ENCODE measurements at regions not wholly inside any gene's neighbourhood (a gene's known extent, or its start where the extent isn't known, plus 50 kb on each side); places are given as distances from the start of the nearest gene placed in this dataset.

DNA sequence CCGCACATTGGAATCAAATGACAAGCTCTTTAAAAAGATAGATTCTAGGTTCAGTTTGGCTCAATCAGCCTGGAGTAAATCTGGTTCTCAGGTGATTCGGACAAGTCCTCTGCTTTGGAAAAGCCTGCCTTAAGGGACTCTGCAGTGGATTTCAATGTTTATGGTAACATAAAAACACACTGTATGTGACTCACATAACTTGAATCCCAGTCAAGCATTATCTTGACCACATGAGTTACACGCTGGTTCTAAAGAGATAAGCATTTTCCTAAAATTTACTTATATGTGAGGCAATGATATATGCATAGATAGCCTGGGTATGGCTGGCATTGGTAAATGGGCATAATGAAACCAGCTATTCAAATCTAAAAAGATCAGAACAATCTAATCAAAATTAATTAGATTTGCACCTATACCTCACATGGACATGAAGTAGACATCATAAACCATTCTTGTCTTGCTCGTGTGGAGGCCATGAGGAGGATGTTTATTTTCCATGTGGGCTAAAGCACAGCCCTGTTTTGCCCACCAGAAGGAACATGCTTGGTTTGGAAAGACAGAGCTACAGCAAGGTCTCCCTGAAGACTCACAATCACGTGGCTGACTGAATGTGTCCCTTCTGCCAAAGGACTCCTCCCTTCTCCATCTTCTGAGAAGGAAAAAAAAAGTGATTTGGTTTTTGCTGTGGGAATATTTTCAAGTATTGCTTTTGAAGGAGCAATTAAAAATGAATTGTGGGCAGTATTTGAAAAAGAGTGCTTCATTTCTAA lies 351.7 kb downstream of the DIRAS2 start:
- Histone ChIP-seq H3K4ac (replicated peaks; ENCODE audit: insufficient read length, low read depth, low read length) (no peak overlapping the region), H3K27ac (ENCODE audit: low read depth, low read length) (no peak overlapping the region), H3K4me1 (replicated peaks in 1 of 4; ENCODE audit: control insufficient read depth in 3 of 4, insufficient read depth in 4 of 4, low read length in 3 of 4) (no peaks in the 10 kb centered on the region), H3K14ac (ENCODE audit: insufficient read length) (no peak overlapping the region), H3K4me3 (ENCODE audit: extremely low read depth in 1 of 4, insufficient read depth in 2 of 4, low read depth in 3 of 4, low read length in 4 of 4) (no peak overlapping the region), H3K9me3 (ENCODE audit: insufficient read depth in 2 of 2, low read depth in 1 of 2, low read length in 1 of 2) (no peaks in the 10 kb centered on the region), H2BK20ac (ENCODE audit: low read length) (no peak overlapping the region), H2BK15ac (ENCODE audit: low read length) (no peak overlapping the region), H3K4me2 (ENCODE audit: insufficient read depth in 1 of 2, low read depth in 2 of 2, low read length in 2 of 2) (no peak overlapping the region), H4K91ac (replicated peaks; ENCODE audit: insufficient read length, low read length) (no peak overlapping the region), H2BK12ac (ENCODE audit: low read depth, low read length) (no peak overlapping the region), H4K20me1 (replicated peaks in 1 of 2; ENCODE audit: control insufficient read depth in 1 of 2, insufficient read depth in 2 of 2, low read length in 2 of 2) (no peaks in the 10 kb centered on the region), H4K8ac (ENCODE audit: extremely low read depth, insufficient read depth, low read length) (no peak overlapping the region), H3K79me1 (ENCODE audit: low read depth, low read length) (no peaks in the 10 kb centered on the region), H3K79me2 (ENCODE audit: control insufficient read depth in 1 of 2, insufficient read depth in 2 of 2, low read length in 2 of 2) (no peaks in the 10 kb centered on the region), H3K23me2 (ENCODE audit: low read depth, low read length) (no peaks in the 10 kb centered on the region), H2AFZ (ENCODE audit: low read length) (no peak overlapping the region), H4K5ac (ENCODE audit: insufficient read length, low read depth, low read length) (no peak overlapping the region), H3K36me3 (ENCODE audit: control insufficient read depth in 2 of 4, insufficient read depth in 4 of 4, low read length in 3 of 4) (no peaks in the 10 kb centered on the region), H2AK5ac (ENCODE audit: low read depth, low read length) (no peak overlapping the region), H3K9ac (replicated peaks in 1 of 4; ENCODE audit: extremely low read depth in 1 of 4, low read depth in 3 of 4, low read length in 3 of 4) (no peak overlapping the region), H2BK5ac (ENCODE audit: low read depth, low read length) (no peak overlapping the region), H3K23ac (ENCODE audit: insufficient read length) (no peak overlapping the region), H3K18ac (ENCODE audit: extremely low read depth, low read length) (no peak overlapping the region), H2BK120ac (replicated peaks; ENCODE audit: low read depth, low read length) (no peak overlapping the region), H3K27me3 (replicated peaks in 1 of 4; ENCODE audit: control insufficient read depth in 3 of 4, extremely low read depth in 1 of 4, insufficient read depth in 3 of 4, low read length in 3 of 4) (no peaks in the 10 kb centered on the region), H3K56ac (replicated peaks; ENCODE audit: insufficient read length, low read depth, low read length) (no peak overlapping the region)
- ChIA-PET CTCF (ENCODE audit: partially characterized antibody) (no interaction called here), POLR2A (ENCODE audit: partially characterized antibody) (no interaction called here)
- 94% methylated on average over 5 of the region's 5 CpGs; no CpG with 5 or more reads in 1 of the 2 experiments for WGBS, 2 experiments (ENCODE audit: extremely low coverage in 1 of 2, insufficient coverage in 1 of 2, insufficient read length in 1 of 2, insufficient replicate concordance in 2 of 2, low coverage in 1 of 2, low lambda C conversion rate in 2 of 2, missing lambda C conversion rate in 1 of 2)
- DNase-seq (ENCODE audit: low read depth in 1 of 2, low spot score in 2 of 2): no peak
- FAIRE-seq: no peak
- TF ChIP-seq RAD21 (IDR thresholded peaks at IDR 0.05 in 1 of 2, conservative IDR thresholded peaks at IDR 0.05 in 1 of 2; ENCODE audit: low read depth in 2 of 2, low read length in 2 of 2): no peak
- TF ChIP-seq EGR1 (IDR thresholded peaks at IDR 0.05; ENCODE audit: borderline replicate concordance, low read depth, low read length): no peak
- no peak for TF ChIP-seq GABPA (IDR thresholded peaks at IDR 0.05; ENCODE audit: borderline replicate concordance, insufficient read depth, low read length)
- no peak for TF ChIP-seq RXRA (IDR thresholded peaks at IDR 0.05; ENCODE audit: insufficient read depth, low read depth, low read length)
- no peak for TF ChIP-seq POU5F1 (IDR thresholded peaks at IDR 0.05; ENCODE audit: low read depth, low read length)
- TF ChIP-seq RBBP5 (IDR thresholded peaks at IDR 0.05; ENCODE audit: borderline replicate concordance, low read depth, low read length): no peak
- no peak for TF ChIP-seq FOSL1 (IDR thresholded peaks at IDR 0.05; ENCODE audit: insufficient read depth, low read depth, low read length)
- no peak for TF ChIP-seq SP4 (IDR thresholded peaks at IDR 0.05; ENCODE audit: low read length)
- TF ChIP-seq BCL11A (IDR thresholded peaks at IDR 0.05; ENCODE audit: low read depth in 2 of 2, low read length in 2 of 2): no peak
- TF ChIP-seq, protein P1, sequence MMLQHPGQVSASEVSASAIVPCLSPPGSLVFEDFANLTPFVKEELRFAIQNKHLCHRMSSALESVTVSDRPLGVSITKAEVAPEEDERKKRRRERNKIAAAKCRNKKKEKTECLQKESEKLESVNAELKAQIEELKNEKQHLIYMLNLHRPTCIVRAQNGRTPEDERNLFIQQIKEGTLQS (IDR thresholded peaks at IDR 0.05; ENCODE audit: insufficient read depth, low read depth, low read length): no peak
- no peak for TF ChIP-seq EP300 (IDR thresholded peaks at IDR 0.05; ENCODE audit: borderline replicate concordance in 1 of 2, low read depth in 2 of 2, low read length in 2 of 2)
- no peak for TF ChIP-seq HDAC6 (IDR thresholded peaks at IDR 0.05; ENCODE audit: low read depth, low read length)
- no peak for TF ChIP-seq JUN (IDR thresholded peaks at IDR 0.05; ENCODE audit: low read depth, low read length)

All from H1 (cell line).